ENCODE measurements at regions not wholly inside any gene's neighbourhood (a gene's known extent, or its start where the extent isn't known, plus 50 kb on each side); places are given as distances from the start of the nearest gene placed in this dataset.

DNA sequence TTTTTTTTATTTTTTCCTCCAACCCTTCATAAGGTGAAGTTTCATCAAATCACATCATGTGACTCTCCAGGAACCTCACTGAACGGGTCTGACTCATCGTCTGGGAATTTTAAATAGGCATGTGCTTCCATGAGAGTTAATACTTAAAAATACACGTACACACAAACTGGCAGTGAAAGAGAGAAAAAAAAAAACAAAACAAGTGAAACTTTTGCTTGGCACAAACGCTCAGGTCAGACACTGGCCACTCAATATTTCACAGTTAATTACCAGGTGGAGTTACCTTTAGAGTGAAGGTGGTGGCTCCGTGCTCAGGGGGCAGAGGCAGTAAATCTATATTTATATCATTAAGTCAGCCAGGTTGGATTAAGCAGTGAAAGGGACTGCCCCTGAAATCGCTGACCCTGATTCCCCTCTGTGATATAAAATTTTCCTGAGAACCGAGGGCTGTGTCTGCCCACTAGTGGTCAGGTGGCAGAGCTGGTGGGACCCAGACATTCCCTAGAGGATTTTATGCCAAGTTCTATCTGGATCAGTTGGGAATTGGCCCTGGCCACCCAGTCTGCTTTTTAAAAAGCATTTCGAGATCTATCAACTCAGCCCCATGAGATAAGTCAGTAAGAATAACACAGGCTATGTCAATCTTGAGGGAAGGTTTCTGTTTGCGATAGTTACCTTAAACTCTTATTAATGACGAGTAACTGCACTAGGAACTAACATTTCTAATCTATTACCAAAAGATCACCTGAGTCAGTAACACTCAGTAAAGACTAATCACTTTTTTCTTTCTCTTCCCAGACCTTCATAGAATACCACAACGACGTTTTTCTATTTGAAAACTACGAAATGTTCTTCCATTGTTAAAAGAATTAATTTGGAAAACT is 259.1 kb downstream of the HDGFL1 start:
- DNase-seq (ENCODE audit: low spot score) = peak; percentile 27
- TF ChIP-seq, protein P1, sequence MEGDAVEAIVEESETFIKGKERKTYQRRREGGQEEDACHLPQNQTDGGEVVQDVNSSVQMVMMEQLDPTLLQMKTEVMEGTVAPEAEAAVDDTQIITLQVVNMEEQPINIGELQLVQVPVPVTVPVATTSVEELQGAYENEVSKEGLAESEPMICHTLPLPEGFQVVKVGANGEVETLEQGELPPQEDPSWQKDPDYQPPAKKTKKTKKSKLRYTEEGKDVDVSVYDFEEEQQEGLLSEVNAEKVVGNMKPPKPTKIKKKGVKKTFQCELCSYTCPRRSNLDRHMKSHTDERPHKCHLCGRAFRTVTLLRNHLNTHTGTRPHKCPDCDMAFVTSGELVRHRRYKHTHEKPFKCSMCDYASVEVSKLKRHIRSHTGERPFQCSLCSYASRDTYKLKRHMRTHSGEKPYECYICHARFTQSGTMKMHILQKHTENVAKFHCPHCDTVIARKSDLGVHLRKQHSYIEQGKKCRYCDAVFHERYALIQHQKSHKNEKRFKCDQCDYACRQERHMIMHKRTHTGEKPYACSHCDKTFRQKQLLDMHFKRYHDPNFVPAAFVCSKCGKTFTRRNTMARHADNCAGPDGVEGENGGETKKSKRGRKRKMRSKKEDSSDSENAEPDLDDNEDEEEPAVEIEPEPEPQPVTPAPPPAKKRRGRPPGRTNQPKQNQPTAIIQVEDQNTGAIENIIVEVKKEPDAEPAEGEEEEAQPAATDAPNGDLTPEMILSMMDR (IDR thresholded peaks at IDR 0.05; ENCODE audit: extremely low read depth, missing control alignments) = peak; percentile 36

DNA sequence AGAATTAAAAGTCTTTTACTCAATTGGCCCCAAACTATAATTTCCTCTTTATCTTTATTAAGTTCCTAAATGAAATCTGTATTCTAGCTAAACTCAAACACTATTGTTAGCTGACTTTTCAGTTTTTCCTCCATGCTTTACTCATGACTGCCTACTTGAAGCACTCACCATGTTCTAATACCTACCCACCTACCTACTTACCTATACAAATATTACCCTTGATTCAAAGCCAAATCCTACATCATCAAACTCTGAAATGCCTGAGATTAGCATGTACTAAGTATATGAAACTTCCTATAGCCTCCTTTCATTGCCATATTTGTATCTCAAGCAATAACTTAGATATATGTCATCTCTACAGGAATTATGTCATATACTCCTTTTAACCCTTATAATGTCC is 259.7 kb downstream of the HDGFL1 start:
- no peak for DNase-seq (ENCODE audit: low spot score)
- TF ChIP-seq, protein P1 (IDR thresholded peaks at IDR 0.05; ENCODE audit: extremely low read depth, missing control alignments) = no peak

DNA sequence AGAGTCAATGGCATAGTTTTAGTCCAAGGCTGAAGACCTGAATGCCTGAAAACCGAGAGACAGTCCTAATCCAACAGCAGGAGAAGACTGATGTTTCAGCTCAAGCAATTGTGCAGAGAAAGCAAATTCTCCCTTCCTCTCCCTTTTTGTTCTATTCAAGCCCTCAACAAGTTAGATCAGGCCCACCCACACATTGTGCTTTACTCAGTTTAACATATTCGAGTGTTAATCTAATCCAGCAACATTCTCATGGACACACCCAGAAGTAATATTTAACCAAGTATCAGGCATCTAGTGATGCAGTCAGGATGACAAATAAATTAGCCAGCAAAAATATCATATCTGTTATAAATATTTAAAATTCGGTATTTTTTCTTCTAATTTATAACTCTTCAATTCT is 261.1 kb downstream of the HDGFL1 start:
- TF ChIP-seq, protein P1 (IDR thresholded peaks at IDR 0.05; ENCODE audit: extremely low read depth, missing control alignments) = no peak
- no peak for DNase-seq (ENCODE audit: low spot score)

DNA sequence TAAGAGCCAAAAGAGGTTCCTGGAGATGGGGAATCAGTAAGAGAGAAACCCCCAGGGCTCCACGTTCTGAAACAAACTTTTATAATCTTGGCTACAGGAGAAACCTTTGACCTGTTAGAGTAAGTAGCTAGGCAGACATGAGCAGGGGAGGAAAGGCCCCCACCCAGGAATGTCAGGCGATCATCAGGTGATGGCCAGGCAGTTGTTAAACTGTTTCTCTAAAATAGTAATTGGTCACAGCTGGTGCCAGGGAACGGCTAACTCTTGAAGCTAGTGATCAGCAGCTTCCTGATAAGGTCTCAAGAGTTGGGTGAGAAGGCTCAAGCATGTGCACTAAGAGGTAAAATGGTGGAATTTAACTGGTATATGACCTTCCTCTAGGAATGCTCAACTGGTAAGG is 263.8 kb downstream of the HDGFL1 start:
- no peak for DNase-seq (ENCODE audit: low spot score)
- TF ChIP-seq, protein P1 (IDR thresholded peaks at IDR 0.05; ENCODE audit: extremely low read depth, missing control alignments) = no peak

DNA sequence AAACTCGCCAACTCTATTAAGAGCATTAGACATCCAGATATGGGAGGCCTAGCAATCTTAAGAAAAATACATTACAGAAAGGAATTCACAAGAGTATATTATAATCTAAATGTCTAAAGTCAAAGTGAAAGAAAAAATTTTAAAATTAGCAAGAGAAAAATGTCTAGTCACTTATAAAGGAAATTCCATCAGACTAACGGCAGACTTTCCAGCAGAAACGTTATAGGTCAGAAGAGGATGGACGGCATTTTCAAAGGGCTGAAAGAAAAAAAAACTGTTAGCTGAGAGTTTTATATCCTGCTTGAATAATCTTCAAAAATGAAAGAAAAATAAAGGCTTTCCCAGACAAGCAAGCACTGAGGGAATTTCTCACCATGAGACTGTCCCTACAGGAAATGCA is 269.0 kb downstream of the HDGFL1 start:
- TF ChIP-seq, protein P1 (IDR thresholded peaks at IDR 0.05; ENCODE audit: extremely low read depth, missing control alignments) = no peak
- DNase-seq (ENCODE audit: low spot score) = no peak

DNA sequence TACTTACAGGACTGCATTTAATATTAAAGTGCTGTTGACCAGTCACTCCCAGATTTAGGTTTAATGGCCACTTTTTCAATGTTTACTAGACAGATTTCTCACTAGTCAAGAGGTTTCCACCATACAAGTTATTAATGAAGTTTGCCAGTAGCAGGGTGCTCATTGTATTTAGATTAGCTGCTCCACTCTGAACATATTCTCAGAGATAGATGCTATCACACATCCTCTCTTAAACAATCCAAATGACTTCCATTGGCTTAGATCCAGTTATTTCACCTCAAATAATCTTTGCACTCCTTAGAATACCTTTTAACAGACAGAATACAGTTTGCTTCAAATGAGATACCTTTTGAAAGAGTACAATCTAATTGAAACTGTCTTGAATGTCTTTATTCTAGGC is 276.1 kb downstream of the HDGFL1 start:
- TF ChIP-seq, protein P1 (IDR thresholded peaks at IDR 0.05; ENCODE audit: extremely low read depth, missing control alignments) = no peak
- DNase-seq (ENCODE audit: low spot score) = no peak

DNA sequence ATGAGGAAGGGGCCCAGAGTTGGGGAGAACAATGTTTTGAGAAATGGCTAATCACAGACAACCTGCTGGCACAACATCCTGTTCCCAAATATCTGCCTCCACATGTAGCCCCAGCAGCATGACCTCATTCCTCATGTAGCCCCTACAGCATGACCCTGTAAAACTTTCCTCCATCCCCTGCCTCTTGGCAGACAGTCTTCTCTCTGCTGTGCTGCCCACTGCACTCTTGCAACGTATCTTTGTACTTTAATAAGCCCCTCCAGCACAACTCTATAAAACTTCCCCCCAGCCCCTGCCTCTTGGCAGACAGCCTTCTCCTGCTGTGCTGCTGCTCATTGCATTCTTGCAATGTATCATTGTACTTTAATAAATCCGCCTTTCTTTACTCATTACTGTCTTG is 278.8 kb downstream of the HDGFL1 start:
- TF ChIP-seq, protein P1 (IDR thresholded peaks at IDR 0.05; ENCODE audit: extremely low read depth, missing control alignments) = no peak
- DNase-seq (ENCODE audit: low spot score) = no peak
